GM18508 (cell line): ENCODE measurements at regions not wholly inside any gene's neighbourhood (a gene's known extent, or its start where the extent isn't known, plus 50 kb on each side); places are given as distances from the start of the nearest gene placed in this dataset.

ENCODE experiments used
- ATAC-seq: cut with Tn5 transposase; IDR thresholded peaks from one replicate; pipeline ENCODE4 v1.9.1; 2021; ENCODE audit warnings: moderate number of reproducible peaks; ENCODE audit not compliant: insufficient read depth, unreplicated experiment

DNA sequence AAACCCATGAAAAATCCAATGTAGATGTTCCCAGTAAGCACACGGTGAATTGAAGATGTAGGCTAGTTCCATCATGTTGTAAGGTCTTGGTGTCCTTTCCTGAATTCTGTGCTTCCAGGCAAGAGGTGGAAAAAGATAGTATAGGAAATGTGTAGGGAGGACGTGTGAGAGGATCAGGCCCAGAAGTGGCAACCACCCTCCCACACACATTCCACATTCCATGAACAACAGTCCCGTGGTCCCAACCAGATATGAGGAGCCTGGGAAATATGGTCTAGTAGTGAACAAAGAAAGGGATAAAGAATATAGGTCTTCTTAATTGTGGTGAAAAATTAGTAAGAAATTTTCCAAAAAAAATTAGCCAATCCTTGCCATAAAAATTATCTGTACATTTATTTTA, 1254.2 kb upstream of the SLC10A2 start:
- no peak for ATAC-seq

- no peak for ATAC-seq
These were observed 1251.9 kb upstream of the SLC10A2 start for GRCh38 chr13:104318121-104318520.

DNA sequence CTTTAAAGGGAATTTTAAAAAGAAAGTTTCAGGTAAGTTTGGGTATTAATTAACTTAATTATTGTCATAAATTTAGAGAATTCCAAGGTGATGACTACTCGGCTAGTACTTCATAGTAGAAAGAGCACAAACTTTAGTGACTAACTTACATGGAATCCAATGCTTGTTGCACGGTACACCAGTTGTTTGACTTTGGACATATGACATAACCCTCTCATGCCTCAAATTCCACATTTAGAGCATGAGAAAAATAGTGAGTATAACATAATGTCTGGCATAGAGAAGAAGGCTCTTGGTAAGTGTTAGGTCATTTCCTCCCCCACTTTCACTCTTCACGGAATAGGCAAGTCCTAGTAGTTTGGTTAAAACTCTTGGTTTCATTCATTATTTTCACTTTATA, 1249.4 kb upstream of the SLC10A2 start:
- no peak for ATAC-seq

DNA sequence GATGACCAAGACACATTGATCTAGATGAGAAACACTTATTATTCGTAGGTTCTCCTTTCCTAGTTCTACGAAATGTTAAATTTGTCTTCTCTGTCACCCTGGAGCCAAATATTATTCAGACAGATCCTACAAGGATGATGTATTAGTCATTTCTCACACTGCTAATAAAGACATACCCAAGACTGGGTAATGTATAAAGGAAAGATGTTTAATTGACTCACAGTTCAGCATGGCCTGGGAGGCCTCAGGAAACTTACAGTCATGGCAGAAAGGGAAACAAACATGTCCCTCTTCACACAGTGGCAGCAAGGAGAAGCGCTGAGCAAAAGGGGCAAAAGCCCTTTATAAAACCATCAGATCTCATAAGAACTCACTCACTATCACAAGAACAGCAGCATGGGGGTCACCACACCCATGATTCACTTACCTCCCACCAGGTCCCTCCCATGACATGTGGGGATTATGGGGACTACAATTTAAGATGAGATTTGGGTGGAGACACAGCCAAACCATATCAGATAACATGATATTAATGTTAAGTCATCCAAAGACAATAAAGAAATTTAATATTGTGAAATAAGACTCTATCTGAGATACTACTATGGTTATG, 1248.8 kb upstream of the SLC10A2 start:
- ATAC-seq = no peak

- no peak for ATAC-seq
These were observed 1248.1 kb upstream of the SLC10A2 start for GRCh38 chr13:104314321-104314720.

DNA sequence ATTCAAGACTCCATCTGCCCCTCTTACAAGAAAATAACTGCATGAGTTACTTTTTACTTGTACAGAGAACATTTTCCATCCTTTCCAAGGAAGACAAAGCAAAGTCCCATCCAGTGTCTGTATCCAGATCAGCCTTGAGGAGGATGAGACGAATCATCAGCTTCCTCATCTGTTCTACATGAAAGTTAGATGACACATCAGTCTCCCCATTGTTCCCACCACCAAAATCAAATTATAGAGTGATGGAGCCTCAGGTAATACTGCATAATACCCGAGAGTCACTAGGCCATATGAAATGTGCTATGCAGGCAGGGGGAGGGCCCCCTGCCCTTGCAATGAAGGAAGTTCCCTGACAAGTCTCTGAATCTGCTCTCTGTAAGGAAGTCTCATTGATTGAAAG, 1244.6 kb upstream of the SLC10A2 start:
- no peak for ATAC-seq

DNA sequence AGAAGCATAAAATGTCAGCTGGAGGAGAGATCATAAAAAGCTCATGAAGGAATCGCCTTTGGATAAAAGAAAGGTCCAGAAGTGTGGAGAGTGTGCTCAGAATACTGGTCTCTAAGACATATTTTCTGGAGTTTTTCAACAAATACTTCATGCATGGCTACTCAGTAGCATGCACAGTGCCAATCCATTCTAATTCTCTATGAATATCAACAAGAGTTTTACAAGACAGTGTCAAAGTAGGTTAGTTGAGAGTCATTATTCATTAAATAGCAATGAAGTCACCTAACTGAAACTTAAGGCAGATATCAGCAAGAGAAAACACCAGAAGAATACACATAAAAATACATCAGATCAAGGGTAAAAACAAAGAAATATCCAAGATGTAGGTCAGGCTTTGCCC, 1243.2 kb upstream of the SLC10A2 start:
- ATAC-seq = no peak

DNA sequence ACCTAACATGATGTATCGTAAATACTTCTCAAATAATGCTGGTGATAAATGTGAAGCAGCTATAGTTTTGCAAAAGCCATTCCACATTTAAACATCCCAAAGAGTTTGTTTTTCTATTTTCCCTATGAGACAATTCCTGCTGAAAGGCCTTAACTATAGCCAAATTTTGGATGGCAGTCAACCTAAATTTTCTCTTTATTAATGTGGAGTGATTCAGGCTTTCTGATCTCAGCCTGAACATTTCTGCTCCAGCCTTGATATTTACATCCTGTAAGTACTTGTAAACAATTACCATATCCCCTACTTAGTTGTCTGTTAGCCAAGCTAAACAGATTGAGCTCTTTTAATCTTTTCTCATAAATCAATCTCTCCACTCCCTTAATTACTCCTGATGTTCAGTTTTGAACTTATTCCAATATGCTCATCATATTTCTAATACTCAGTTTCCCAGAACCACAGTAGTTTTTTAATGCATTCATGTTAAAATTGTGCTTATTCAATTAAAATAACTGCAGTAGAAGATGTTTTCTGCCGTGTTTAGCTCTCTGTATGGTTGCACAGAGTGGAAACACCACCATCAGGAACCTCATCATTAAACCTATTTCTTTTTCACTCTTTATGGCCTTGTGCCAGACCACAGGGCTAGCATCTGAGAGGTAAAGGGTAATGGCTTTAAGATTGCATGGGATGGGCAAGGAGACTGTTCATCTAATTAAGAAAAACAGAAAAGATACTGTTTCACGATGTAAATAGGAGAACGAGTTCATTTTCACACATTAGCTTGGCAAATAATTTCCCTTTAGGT, 1235.2 kb upstream of the SLC10A2 start:
- no peak for ATAC-seq

- no peak for ATAC-seq
These were observed 1230.9 kb upstream of the SLC10A2 start for GRCh38 chr13:104297075-104297474.

DNA sequence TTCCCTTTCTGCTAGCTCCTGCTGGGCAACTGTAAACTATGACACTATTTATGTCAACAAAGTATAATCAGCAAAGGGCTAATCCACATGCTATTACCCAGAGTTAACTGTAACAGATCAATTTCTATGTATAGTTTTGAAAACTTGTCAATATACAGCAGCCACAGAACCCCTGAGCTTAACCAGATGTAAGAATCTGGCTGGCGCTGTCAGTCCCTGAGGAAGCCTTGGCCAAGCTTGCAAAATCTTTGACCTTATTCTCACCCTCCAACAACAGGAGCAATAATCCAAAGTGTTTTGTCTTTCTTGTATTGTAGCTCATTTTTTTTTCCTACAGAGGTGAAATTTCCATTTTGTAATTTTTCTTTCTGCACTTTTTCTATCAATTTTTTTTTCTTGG, 1230.1 kb upstream of the SLC10A2 start:
- ATAC-seq = no peak

DNA sequence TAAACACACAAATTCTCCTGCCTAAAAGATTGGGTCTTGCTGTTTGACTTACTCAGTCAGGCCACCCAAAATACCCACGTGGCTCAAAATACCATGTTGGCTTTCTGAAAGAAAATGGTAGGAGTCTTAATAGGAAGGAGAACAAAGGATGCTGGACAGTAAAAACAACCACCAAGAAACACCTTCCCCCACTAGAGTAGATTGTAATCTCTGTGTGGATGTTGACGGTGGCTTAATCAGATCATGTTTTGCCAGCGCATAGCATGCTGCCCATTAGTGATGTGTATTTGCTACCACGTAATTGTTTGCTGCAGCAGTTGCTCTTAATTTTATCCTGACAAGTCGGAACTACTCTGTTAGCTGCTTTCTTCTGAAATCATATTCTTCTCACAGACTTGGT, 1229.3 kb upstream of the SLC10A2 start:
- no peak for ATAC-seq

DNA sequence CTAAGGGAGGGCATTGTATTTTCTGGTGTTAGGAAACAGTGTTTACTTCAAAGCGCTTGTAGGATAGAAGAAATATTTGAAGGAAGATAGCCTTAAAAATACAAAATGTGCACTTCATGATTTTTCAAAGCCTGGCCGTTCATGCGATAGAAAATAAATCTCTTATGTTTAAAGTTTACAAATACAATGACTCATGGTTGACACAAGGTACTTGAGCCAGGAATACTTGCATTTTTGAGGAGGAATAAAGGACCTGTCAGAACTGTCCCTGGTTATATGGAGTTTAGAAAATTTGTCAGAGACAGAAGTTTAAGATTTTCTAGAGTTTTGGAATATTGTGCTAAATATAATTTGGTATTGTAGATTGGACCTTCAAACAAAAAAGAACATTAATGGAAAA, 1223.2 kb upstream of the SLC10A2 start:
- no peak for ATAC-seq

- ATAC-seq = no peak
These were observed 1222.3 kb upstream of the SLC10A2 start for GRCh38 chr13:104288496-104288895.

- no peak for ATAC-seq
These were observed 1220.5 kb upstream of the SLC10A2 start for GRCh38 chr13:104286566-104287290.

DNA sequence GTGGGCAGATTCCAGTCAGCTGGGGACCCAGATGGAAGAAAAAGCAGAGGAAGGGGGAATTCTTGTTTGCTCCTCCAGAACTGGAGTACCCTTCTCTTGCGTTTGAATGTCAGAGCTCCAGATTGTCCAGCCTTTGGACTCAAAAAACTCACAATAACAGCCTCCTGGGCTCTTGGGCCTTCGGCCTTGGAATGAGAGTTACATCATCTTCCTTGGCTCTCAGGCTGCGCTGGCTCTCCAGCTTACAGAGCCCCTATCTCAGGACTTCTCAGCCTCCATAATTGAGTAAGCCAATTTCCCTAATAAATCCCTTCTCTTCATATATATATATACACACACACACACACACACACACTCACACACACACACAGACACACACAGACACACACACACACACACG, 1215.7 kb upstream of the SLC10A2 start:
- no peak for ATAC-seq

GRCh38 chr13:104270731-104271130, 1204.5 kb upstream of the SLC10A2 start:
- ATAC-seq = no peak

DNA sequence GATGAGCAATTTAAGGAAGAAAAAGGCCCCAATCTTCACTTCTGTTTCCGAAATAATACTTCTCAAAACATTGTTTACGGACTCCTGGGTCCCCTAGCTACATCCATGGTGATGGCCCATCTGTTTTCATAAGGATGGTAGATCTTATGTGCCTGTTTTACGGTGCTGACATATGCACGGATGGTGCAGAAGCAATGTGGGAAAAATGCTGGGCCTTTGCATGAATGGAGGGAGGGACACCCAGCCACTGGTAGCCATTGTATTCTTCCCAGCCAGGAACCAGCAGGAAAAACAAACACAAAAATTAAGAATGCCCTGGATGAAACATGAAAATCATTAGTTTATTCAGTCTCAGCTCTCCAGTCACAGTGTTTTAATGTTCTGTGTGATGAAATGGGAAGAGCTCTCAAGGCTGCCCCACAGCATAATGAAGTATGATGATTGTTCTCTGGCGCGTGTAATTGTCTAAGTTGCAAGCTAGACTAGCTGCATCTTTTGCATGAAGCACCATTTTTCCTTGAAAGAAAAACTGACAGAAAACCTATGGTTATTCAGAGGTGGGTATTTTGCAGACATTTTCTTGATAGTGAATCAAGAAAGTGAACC, 1201.1 kb upstream of the SLC10A2 start:
- ATAC-seq = no peak

DNA sequence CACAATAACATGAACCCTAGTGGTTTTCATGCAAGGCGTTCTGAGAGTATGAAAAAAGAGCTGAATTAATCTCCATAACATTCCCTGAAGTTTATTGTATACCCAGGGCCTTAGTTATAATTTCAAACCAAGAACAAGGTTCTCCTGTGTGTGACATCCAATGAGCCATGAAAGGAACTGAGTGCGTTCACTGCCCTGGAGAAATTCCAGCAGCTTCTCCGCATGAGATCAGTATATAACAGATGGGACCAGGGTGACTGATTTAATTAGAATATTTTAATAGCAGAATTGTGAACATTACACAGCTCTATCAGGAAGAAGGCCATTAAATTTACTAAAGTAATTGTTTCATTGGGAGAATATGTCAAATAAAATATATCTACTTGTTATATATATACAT, 1190.5 kb upstream of the SLC10A2 start:
- ATAC-seq = no peak

DNA sequence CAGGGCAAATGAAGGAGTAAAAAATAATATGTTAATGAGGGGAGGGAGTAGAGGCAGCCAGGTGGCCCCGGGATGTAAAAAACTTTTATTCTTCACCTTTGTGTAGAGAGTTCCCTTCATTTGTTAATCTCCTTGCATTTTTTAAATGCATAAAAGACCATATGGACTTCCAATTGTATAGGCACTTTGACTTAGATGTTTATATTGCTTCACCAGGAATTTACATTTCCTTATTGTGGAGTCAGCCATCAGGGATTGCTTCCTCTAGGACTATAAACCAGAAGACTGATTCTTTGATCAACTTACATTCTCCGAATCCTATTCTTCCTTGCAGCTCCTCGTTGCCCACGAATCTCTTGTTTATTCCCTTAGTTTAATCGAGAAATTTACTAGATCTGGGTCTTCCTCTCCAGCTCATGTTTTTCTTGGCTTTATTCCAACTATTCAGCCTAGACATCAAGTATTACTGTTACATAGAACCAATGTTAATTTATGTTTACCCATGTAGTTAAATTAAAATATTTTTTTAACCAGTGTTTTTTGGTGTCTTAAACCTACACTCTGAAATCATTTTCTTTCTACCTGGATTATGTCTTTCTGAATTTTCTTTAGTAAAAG, 1187.0 kb upstream of the SLC10A2 start:
- no peak for ATAC-seq

DNA sequence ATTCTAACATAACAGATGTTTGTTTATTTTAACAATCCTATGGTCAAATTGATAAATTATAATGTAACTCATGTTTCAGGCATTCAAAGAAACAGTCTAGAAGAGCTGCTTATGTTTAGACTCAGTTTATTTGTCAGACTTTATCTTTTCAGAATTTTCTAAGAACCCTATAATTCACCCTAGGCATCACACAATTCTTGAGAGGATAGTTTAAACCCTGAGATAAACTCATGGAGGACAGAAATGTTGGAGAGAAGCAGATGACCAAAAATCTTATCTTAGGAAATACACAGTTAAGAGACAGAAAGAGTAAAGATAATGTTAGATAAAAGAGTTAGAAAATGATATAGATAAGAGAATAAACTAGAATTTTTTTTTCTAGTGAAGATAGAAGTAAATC, 1185.7 kb upstream of the SLC10A2 start:
- no peak for ATAC-seq

- no peak for ATAC-seq
These were observed 1180.7 kb upstream of the SLC10A2 start for GRCh38 chr13:104246955-104247354.
